ENCODE measurements at regions not wholly inside any gene's neighbourhood (a gene's known extent, or its start where the extent isn't known, plus 50 kb on each side); places are given as distances from the start of the nearest gene placed in this dataset.

- TF ChIP-seq POLR2AphosphoS5 (IDR thresholded peaks at IDR 0.05) (no peak), CTCF (IDR thresholded peaks at IDR 0.05) (no peak)
These were observed 506.6 kb upstream of the MAN1A1 start for GRCh38 chr6:119856136-119856535.

Measured in gastroesophageal sphincter (tissue), 3 donors.